ENCODE measurements at regions not wholly inside any gene's neighbourhood (a gene's known extent, or its start where the extent isn't known, plus 50 kb on each side); places are given as distances from the start of the nearest gene placed in this dataset.

DNA sequence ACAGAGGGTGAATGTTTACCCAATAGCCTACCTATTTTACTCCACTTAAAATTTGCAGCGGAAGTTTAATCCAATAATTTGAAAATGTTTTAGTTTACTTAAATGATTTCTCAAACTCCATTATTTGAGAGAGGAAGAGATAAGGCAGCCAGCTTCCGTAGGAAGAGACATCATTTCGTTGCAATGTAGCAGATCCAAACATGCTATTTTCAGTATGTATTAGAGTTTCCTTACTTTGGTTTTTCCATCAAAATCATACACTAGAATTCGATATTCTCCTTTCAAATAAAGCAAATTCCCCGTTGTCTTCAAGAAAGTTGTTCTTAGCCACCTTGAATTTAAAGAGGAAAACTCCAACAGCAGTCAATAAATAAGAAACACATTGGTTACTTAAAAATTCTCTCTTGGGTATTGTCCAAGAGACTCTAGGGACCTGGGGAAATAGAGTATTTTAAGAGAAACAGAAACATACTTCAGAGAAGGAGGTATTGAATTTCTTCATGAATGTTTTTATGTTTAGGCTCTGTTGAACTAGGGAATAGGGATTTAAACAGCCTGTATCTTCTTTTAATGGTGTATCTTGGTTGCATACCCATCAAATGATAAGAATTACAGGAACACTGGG, 324.5 kb upstream of the GBE1 start:
- DNase-seq, result no peak
- no peaks in the 10 kb centered on the region for H3K4me1 ChIP-seq (ENCODE audit: control insufficient read depth in 2 of 3, insufficient read depth in 2 of 3, low read depth in 1 of 3, low read length in 3 of 3)
- TF ChIP-seq CTCF (IDR thresholded peaks at IDR 0.05; ENCODE audit: borderline replicate concordance, extremely low read depth, insufficient read depth), result no peak
- no peak for FAIRE-seq
- no peak overlapping the region for H3K4me3 ChIP-seq (ENCODE audit: low read length in 3 of 3)
- no peaks in the 10 kb centered on the region for H3K9me3 ChIP-seq (ENCODE audit: control insufficient read depth in 2 of 3, insufficient read depth in 1 of 3, low read length in 3 of 3)
- no peak overlapping the region for H3K27ac ChIP-seq (ENCODE audit: low read depth in 2 of 2, low read length in 2 of 2)
- intact Hi-C loops (cut with DNase I), result no loop called here
- H3K9ac ChIP-seq (ENCODE audit: low read length in 3 of 3), result no peak overlapping the region
- no peaks in the 10 kb centered on the region for H3K27me3 ChIP-seq (ENCODE audit: control insufficient read depth, insufficient read depth, low read length)
- H3K36me3 ChIP-seq (ENCODE audit: control insufficient read depth in 2 of 3, insufficient read depth in 3 of 3, low read length in 3 of 3), result no peaks in the 10 kb centered on the region

DNA sequence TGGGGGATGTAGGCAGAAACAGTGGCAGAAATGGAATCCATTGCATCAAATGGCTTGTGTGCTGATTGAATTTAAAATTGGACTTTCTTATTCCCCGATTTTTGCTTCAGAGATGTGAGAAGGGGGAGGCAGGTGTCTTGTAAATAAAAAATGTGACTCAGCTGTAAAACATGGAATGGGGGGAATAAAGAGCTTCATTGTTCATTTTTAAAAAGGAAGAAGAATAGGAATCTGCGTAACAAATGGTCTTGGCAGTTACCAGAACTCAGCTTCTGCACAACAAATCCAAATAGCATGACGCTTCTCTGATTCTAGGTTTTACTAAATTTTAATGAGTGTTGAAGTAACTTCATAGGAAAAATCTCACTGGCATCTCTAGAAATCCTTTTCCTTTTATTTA, 323.9 kb upstream of the GBE1 start:
- Histone ChIP-seq H3K36me3 (ENCODE audit: control insufficient read depth in 2 of 3, insufficient read depth in 3 of 3, low read length in 3 of 3) (no peaks in the 10 kb centered on the region), H3K4me3 (ENCODE audit: low read length in 3 of 3) (no peak overlapping the region), H3K27ac (ENCODE audit: low read depth in 2 of 2, low read length in 2 of 2) (no peak overlapping the region), H3K4me1 (ENCODE audit: control insufficient read depth in 2 of 3, insufficient read depth in 2 of 3, low read depth in 1 of 3, low read length in 3 of 3) (no peaks in the 10 kb centered on the region), H3K9me3 (ENCODE audit: control insufficient read depth in 2 of 3, insufficient read depth in 1 of 3, low read length in 3 of 3) (no peaks in the 10 kb centered on the region), H3K27me3 (ENCODE audit: control insufficient read depth, insufficient read depth, low read length) (no peaks in the 10 kb centered on the region), H3K9ac (ENCODE audit: low read length in 3 of 3) (no peak overlapping the region)
- DNase-seq, result no peak
- no peak for TF ChIP-seq CTCF (IDR thresholded peaks at IDR 0.05; ENCODE audit: borderline replicate concordance, extremely low read depth, insufficient read depth)
- intact Hi-C loops (cut with DNase I), result no loop called here
- FAIRE-seq, result no peak

GRCh38 chr3:82084824-82085223, 323.4 kb upstream of the GBE1 start:
- H3K9ac ChIP-seq (ENCODE audit: low read length in 3 of 3), result no peak overlapping the region
- H3K4me1 ChIP-seq (ENCODE audit: control insufficient read depth in 2 of 3, insufficient read depth in 2 of 3, low read depth in 1 of 3, low read length in 3 of 3), result no peaks in the 10 kb centered on the region
- H3K27ac ChIP-seq (ENCODE audit: low read depth in 2 of 2, low read length in 2 of 2), result no peak overlapping the region
- no peaks in the 10 kb centered on the region for H3K9me3 ChIP-seq (ENCODE audit: control insufficient read depth in 2 of 3, insufficient read depth in 1 of 3, low read length in 3 of 3)
- DNase-seq, result no peak
- FAIRE-seq, result no peak
- TF ChIP-seq CTCF (IDR thresholded peaks at IDR 0.05; ENCODE audit: borderline replicate concordance, extremely low read depth, insufficient read depth), result no peak
- no peaks in the 10 kb centered on the region for H3K36me3 ChIP-seq (ENCODE audit: control insufficient read depth in 2 of 3, insufficient read depth in 3 of 3, low read length in 3 of 3)
- intact Hi-C loops (cut with DNase I), result no loop called here
- H3K4me3 ChIP-seq (ENCODE audit: low read length in 3 of 3), result no peak overlapping the region
- H3K27me3 ChIP-seq (ENCODE audit: control insufficient read depth, insufficient read depth, low read length), result no peaks in the 10 kb centered on the region

- DNase-seq, result no peak
- TF ChIP-seq CTCF (IDR thresholded peaks at IDR 0.05; ENCODE audit: borderline replicate concordance, extremely low read depth, insufficient read depth), result no peak
- no peak overlapping the region for H3K9ac ChIP-seq (ENCODE audit: low read length in 3 of 3)
- no peaks in the 10 kb centered on the region for H3K4me1 ChIP-seq (ENCODE audit: control insufficient read depth in 2 of 3, insufficient read depth in 2 of 3, low read depth in 1 of 3, low read length in 3 of 3)
- no peaks in the 10 kb centered on the region for H3K27me3 ChIP-seq (ENCODE audit: control insufficient read depth, insufficient read depth, low read length)
- no peak overlapping the region for H3K27ac ChIP-seq (ENCODE audit: low read depth in 2 of 2, low read length in 2 of 2)
- H3K36me3 ChIP-seq (ENCODE audit: control insufficient read depth in 2 of 3, insufficient read depth in 3 of 3, low read length in 3 of 3), result no peaks in the 10 kb centered on the region
- intact Hi-C loops (cut with DNase I), result no loop called here
- H3K9me3 ChIP-seq (ENCODE audit: control insufficient read depth in 2 of 3, insufficient read depth in 1 of 3, low read length in 3 of 3), result no peaks in the 10 kb centered on the region
- no peak overlapping the region for H3K4me3 ChIP-seq (ENCODE audit: low read length in 3 of 3)
- FAIRE-seq, result no peak
These were observed 321.4 kb upstream of the GBE1 start for GRCh38 chr3:82082796-82083195.
